ENCODE measurements at regions not wholly inside any gene's neighbourhood (a gene's known extent, or its start where the extent isn't known, plus 50 kb on each side); places are given as distances from the start of the nearest gene placed in this dataset.

GRCh38 chr16:64313726-64314125 is 808.1 kb downstream of the CDH11 start:
- no peaks in the 10 kb centered on the region for H3K4me1 ChIP-seq (ENCODE audit: control insufficient read depth, insufficient read depth, low read length)
- no peaks in the 10 kb centered on the region for H3K27me3 ChIP-seq (ENCODE audit: control insufficient read depth, insufficient read depth)
- DNase-seq (no peak), ATAC-seq (no peak)
- no peak overlapping the region for H3K4me3 ChIP-seq (ENCODE audit: low read length)
- no peak overlapping the region for H3K27ac ChIP-seq (ENCODE audit: low read length)
- no peaks in the 10 kb centered on the region for H3K9me3 ChIP-seq (ENCODE audit: control insufficient read depth, low read length)
- WGBS: 93% methylated on average over 4 of the region's 4 CpGs
- intact Hi-C loops (cut with DNase I): no loop called here

GRCh38 chr16:64312980-64313379 is 808.9 kb downstream of the CDH11 start:
- H3K9me3 ChIP-seq (ENCODE audit: control insufficient read depth, low read length): no peaks in the 10 kb centered on the region
- H3K27me3 ChIP-seq (ENCODE audit: control insufficient read depth, insufficient read depth): no peaks in the 10 kb centered on the region
- no peaks in the 10 kb centered on the region for H3K4me1 ChIP-seq (ENCODE audit: control insufficient read depth, insufficient read depth, low read length)
- DNase-seq: no peak
- 82% methylated on average over 2 of the region's 2 CpGs for WGBS
- intact Hi-C loops (cut with DNase I): no loop called here
- ATAC-seq: no peak
- no peak overlapping the region for H3K4me3 ChIP-seq (ENCODE audit: low read length)
- no peak overlapping the region for H3K27ac ChIP-seq (ENCODE audit: low read length)

- intact Hi-C loops (cut with DNase I): no loop called here
- Histone ChIP-seq H3K4me3 (ENCODE audit: low read length) (no peak overlapping the region), H3K27ac (ENCODE audit: low read length) (no peak overlapping the region), H3K9me3 (ENCODE audit: control insufficient read depth, low read length) (no peaks in the 10 kb centered on the region), H3K27me3 (ENCODE audit: control insufficient read depth, insufficient read depth) (no peaks in the 10 kb centered on the region), H3K4me1 (ENCODE audit: control insufficient read depth, insufficient read depth, low read length) (no peaks in the 10 kb centered on the region)
- ATAC-seq (no peak), DNase-seq (no peak)
Observed at GRCh38 chr16:64312292-64312691, 809.6 kb downstream of the CDH11 start.

- H3K27ac ChIP-seq (ENCODE audit: low read length): no peak overlapping the region
- WGBS: 84% methylated on average over 1 of the region's 1 CpG
- H3K4me3 ChIP-seq (ENCODE audit: low read length): no peak overlapping the region
- intact Hi-C loops (cut with DNase I): no loop called here
- H3K9me3 ChIP-seq (ENCODE audit: control insufficient read depth, low read length): no peaks in the 10 kb centered on the region
- no peaks in the 10 kb centered on the region for H3K4me1 ChIP-seq (ENCODE audit: control insufficient read depth, insufficient read depth, low read length)
- DNase-seq (no peak), ATAC-seq (no peak)
- no peaks in the 10 kb centered on the region for H3K27me3 ChIP-seq (ENCODE audit: control insufficient read depth, insufficient read depth)
Observed at GRCh38 chr16:64311241-64311640, 810.6 kb downstream of the CDH11 start.

- Histone ChIP-seq H3K27ac (ENCODE audit: low read length) (no peak overlapping the region), H3K4me1 (ENCODE audit: control insufficient read depth, insufficient read depth, low read length) (no peaks in the 10 kb centered on the region), H3K4me3 (ENCODE audit: low read length) (no peak overlapping the region), H3K9me3 (ENCODE audit: control insufficient read depth, low read length) (no peaks in the 10 kb centered on the region), H3K27me3 (ENCODE audit: control insufficient read depth, insufficient read depth) (no peaks in the 10 kb centered on the region)
- DNase-seq: no peak
- ATAC-seq: no peak
- intact Hi-C loops (cut with DNase I): no loop called here
- WGBS: 68% methylated on average over 2 of the region's 2 CpGs
Observed at GRCh38 chr16:64309398-64310110, 812.3 kb downstream of the CDH11 start.

GRCh38 chr16:64308721-64309120 is 813.1 kb downstream of the CDH11 start:
- H3K4me3 ChIP-seq (ENCODE audit: low read length): no peak overlapping the region
- no peaks in the 10 kb centered on the region for H3K27me3 ChIP-seq (ENCODE audit: control insufficient read depth, insufficient read depth)
- 87% methylated on average over 3 of the region's 3 CpGs for WGBS
- H3K9me3 ChIP-seq (ENCODE audit: control insufficient read depth, low read length): no peaks in the 10 kb centered on the region
- no peak overlapping the region for H3K27ac ChIP-seq (ENCODE audit: low read length)
- DNase-seq (no peak), ATAC-seq (no peak)
- intact Hi-C loops (cut with DNase I): no loop called here
- no peaks in the 10 kb centered on the region for H3K4me1 ChIP-seq (ENCODE audit: control insufficient read depth, insufficient read depth, low read length)

GRCh38 chr16:64307431-64307830 is 814.4 kb downstream of the CDH11 start:
- DNase-seq: no peak
- 82% methylated on average over 2 of the region's 2 CpGs for WGBS
- Histone ChIP-seq H3K4me1 (ENCODE audit: control insufficient read depth, insufficient read depth, low read length) (no peaks in the 10 kb centered on the region), H3K27ac (ENCODE audit: low read length) (no peak overlapping the region), H3K4me3 (ENCODE audit: low read length) (no peak overlapping the region), H3K9me3 (ENCODE audit: control insufficient read depth, low read length) (no peaks in the 10 kb centered on the region), H3K27me3 (ENCODE audit: control insufficient read depth, insufficient read depth) (no peaks in the 10 kb centered on the region)
- intact Hi-C loops (cut with DNase I): no loop called here
- no peak for ATAC-seq

GRCh38 chr16:64305663-64306062 is 816.2 kb downstream of the CDH11 start:
- 28% methylated on average over 1 of the region's 1 CpG for WGBS
- H3K9me3 ChIP-seq (ENCODE audit: control insufficient read depth, low read length): no peaks in the 10 kb centered on the region
- DNase-seq (no peak), ATAC-seq (no peak)
- H3K27ac ChIP-seq (ENCODE audit: low read length): no peak overlapping the region
- H3K4me3 ChIP-seq (ENCODE audit: low read length): no peak overlapping the region
- no peaks in the 10 kb centered on the region for H3K27me3 ChIP-seq (ENCODE audit: control insufficient read depth, insufficient read depth)
- intact Hi-C loops (cut with DNase I): no loop called here
- no peaks in the 10 kb centered on the region for H3K4me1 ChIP-seq (ENCODE audit: control insufficient read depth, insufficient read depth, low read length)

GRCh38 chr16:64304951-64305350 is 816.9 kb downstream of the CDH11 start:
- H3K27ac ChIP-seq (ENCODE audit: low read length): no peak overlapping the region
- WGBS: 35% methylated on average over 2 of the region's 2 CpGs
- no peak for DNase-seq
- no peaks in the 10 kb centered on the region for H3K4me1 ChIP-seq (ENCODE audit: control insufficient read depth, insufficient read depth, low read length)
- H3K9me3 ChIP-seq (ENCODE audit: control insufficient read depth, low read length): no peaks in the 10 kb centered on the region
- H3K27me3 ChIP-seq (ENCODE audit: control insufficient read depth, insufficient read depth): no peaks in the 10 kb centered on the region
- no peak for ATAC-seq
- intact Hi-C loops (cut with DNase I): no loop called here
- H3K4me3 ChIP-seq (ENCODE audit: low read length): no peak overlapping the region

- no peak for ATAC-seq
- H3K4me3 ChIP-seq (ENCODE audit: low read length): no peak overlapping the region
- intact Hi-C loops (cut with DNase I): no loop called here
- H3K9me3 ChIP-seq (ENCODE audit: control insufficient read depth, low read length): no peaks in the 10 kb centered on the region
- no peaks in the 10 kb centered on the region for H3K4me1 ChIP-seq (ENCODE audit: control insufficient read depth, insufficient read depth, low read length)
- no peak for DNase-seq
- H3K27ac ChIP-seq (ENCODE audit: low read length): no peak overlapping the region
- no peaks in the 10 kb centered on the region for H3K27me3 ChIP-seq (ENCODE audit: control insufficient read depth, insufficient read depth)
- WGBS: 49% methylated on average over 1 of the region's 1 CpG
Observed at GRCh38 chr16:64304396-64304795, 817.5 kb downstream of the CDH11 start.

GRCh38 chr16:64297863-64298600 is 823.8 kb downstream of the CDH11 start:
- ATAC-seq (peak in 1 of 2 donors; percentile 47), DNase-seq (peak in 1 of 3 donors; percentile 50)
- Histone ChIP-seq H3K4me3 (ENCODE audit: low read length) (no peak overlapping the region), H3K4me1 (ENCODE audit: control insufficient read depth, insufficient read depth, low read length) (no peaks in the 10 kb centered on the region), H3K27me3 (ENCODE audit: control insufficient read depth, insufficient read depth) (no peaks in the 10 kb centered on the region), H3K27ac (ENCODE audit: low read length) (no peak overlapping the region), H3K9me3 (ENCODE audit: control insufficient read depth, low read length) (no peaks in the 10 kb centered on the region)
- WGBS: 64% methylated on average over 10 of the region's 10 CpGs
- intact Hi-C loops (cut with DNase I): no loop called here

Measured in right cardiac atrium (tissue), 5 donors.